Mesenchymal stem cell (in vitro differentiated cells and primary cell): ENCODE measurements at regions not wholly inside any gene's neighbourhood (a gene's known extent, or its start where the extent isn't known, plus 50 kb on each side); places are given as distances from the start of the nearest gene placed in this dataset.

Experiments
- DNase-seq: peaks from one replicate; pipeline ENCODE4 v3.0.0-alpha.2; 2013
- H2AFZ ChIP-seq: one replicate; pipeline ENCODE4 v1.6.1; 2013; ENCODE audit warnings: low read depth, mild to moderate bottlenecking, control low read depth, inconsistent platforms, low read length, moderate library complexity
- H2AK5ac ChIP-seq: 2 replicates; pipeline ENCODE4 v1.6.1; 2013; ENCODE audit warnings: low read length, moderate library complexity, mild to moderate bottlenecking, inconsistent platforms; ENCODE audit not compliant: severe bottlenecking
- H2BK120ac ChIP-seq: one replicate; pipeline ENCODE4 v1.6.1; 2013; ENCODE audit warnings: low read depth, mild to moderate bottlenecking, inconsistent platforms, low read length, moderate library complexity
- H2BK12ac ChIP-seq, 2 experiments: one replicate each; pipeline ENCODE4 v1.6.1; 2013; ENCODE audit warnings: inconsistent platforms in 2 of 2, low read length in 2 of 2, mild to moderate bottlenecking in 2 of 2, moderate library complexity in 2 of 2, control low read depth in 1 of 2
- H2BK15ac ChIP-seq: one replicate; pipeline ENCODE4 v1.6.1; 2013; ENCODE audit warnings: mild to moderate bottlenecking, low read depth, inconsistent platforms; ENCODE audit not compliant: poor library complexity, severe bottlenecking
- H2BK5ac ChIP-seq: 2 replicates; pipeline ENCODE4 v1.6.1; 2013; ENCODE audit warnings: low read depth, mild to moderate bottlenecking, low read length, control low read depth, inconsistent platforms; ENCODE audit not compliant: poor library complexity, severe bottlenecking
- H3K14ac ChIP-seq, 2 experiments: one replicate each; pipeline ENCODE4 v1.6.1; 2013; ENCODE audit warnings: inconsistent platforms in 2 of 2, low read length in 2 of 2, control low read depth in 1 of 2, mild to moderate bottlenecking in 1 of 2, moderate library complexity in 1 of 2
- H3K18ac ChIP-seq, 2 experiments: one replicate each; pipeline ENCODE4 v1.6.1; 2013; ENCODE audit warnings: inconsistent platforms in 2 of 2, low read length in 2 of 2, control low read depth in 1 of 2, low read depth in 1 of 2, mild to moderate bottlenecking in 1 of 2
- H3K23ac ChIP-seq, 2 experiments: one replicate each; pipeline ENCODE4 v1.6.1; 2013; ENCODE audit warnings: inconsistent platforms in 2 of 2, low read length in 2 of 2, mild to moderate bottlenecking in 2 of 2, moderate library complexity in 2 of 2, control low read depth in 1 of 2
- H3K27ac ChIP-seq: 2 replicates; pipeline ENCODE4 v1.5.1; 2013; ENCODE audit warnings: mild to moderate bottlenecking, moderate library complexity, low read length, control low read depth, inconsistent platforms; ENCODE audit not compliant: poor library complexity, severe bottlenecking
- H3K27me3 ChIP-seq, 2 experiments: 2 replicates each; pipeline versions ENCODE4 v1.6.1 to v1.7.0; 2013; ENCODE audit warnings: low read length in 2 of 2, mild to moderate bottlenecking in 2 of 2, moderate library complexity in 2 of 2, control low read depth in 1 of 2, inconsistent platforms in 1 of 2; ENCODE audit not compliant: control insufficient read depth in 1 of 2, insufficient read depth in 1 of 2
- H3K36me3 ChIP-seq, 2 experiments: 2 replicates each; pipeline versions ENCODE4 v1.6.1 to v1.7.0; 2013; ENCODE audit warnings: low read length in 2 of 2, control low read depth in 1 of 2, inconsistent platforms in 1 of 2, low read depth in 1 of 2, mild to moderate bottlenecking in 1 of 2; ENCODE audit not compliant: insufficient read depth in 2 of 2, control insufficient read depth in 1 of 2
- H3K4ac ChIP-seq, 2 experiments: one replicate each; pipeline ENCODE4 v1.6.1; 2013; ENCODE audit warnings: inconsistent platforms in 2 of 2, low read length in 2 of 2, mild to moderate bottlenecking in 2 of 2, moderate library complexity in 2 of 2, control low read depth in 1 of 2, low read depth in 1 of 2
- H3K4me1 ChIP-seq: 2 replicates; pipeline ENCODE4 v1.6.1; 2013; ENCODE audit warnings: low read depth, low read length, control low read depth; ENCODE audit not compliant: control insufficient read depth, insufficient read depth
- H3K4me2 ChIP-seq: 2 replicates; pipeline ENCODE4 v1.6.1; 2013; ENCODE audit warnings: low read length, mild to moderate bottlenecking, inconsistent platforms; ENCODE audit not compliant: poor library complexity, severe bottlenecking
- H3K4me3 ChIP-seq, 2 experiments: 2 replicates each; pipeline versions ENCODE4 v1.5.1 to v1.7.0; 2013; ENCODE audit warnings: low read length in 2 of 2, mild to moderate bottlenecking in 2 of 2, control low read depth in 1 of 2, low read depth in 1 of 2; ENCODE audit not compliant: insufficient read depth in 1 of 2
- H3K79me1 ChIP-seq: replicated peaks from 2 replicates; pipeline ENCODE4 v1.6.1; 2013; ENCODE audit warnings: mild to moderate bottlenecking, control low read depth, low read length, inconsistent platforms; ENCODE audit not compliant: poor library complexity, severe bottlenecking
- H3K9ac ChIP-seq: 2 replicates; pipeline ENCODE4 v1.7.0; 2013; ENCODE audit warnings: mild to moderate bottlenecking, low read length, moderate library complexity
- H3K9me3 ChIP-seq: 2 replicates; pipeline ENCODE4 v1.7.0; 2013; ENCODE audit warnings: mild to moderate bottlenecking, low read length; ENCODE audit not compliant: control insufficient read depth
- H4K8ac ChIP-seq: one replicate; pipeline ENCODE4 v1.6.1; 2013; ENCODE audit warnings: inconsistent platforms, mild to moderate bottlenecking, low read length, moderate library complexity
- H4K91ac ChIP-seq: one replicate; pipeline ENCODE4 v1.6.1; 2013; ENCODE audit warnings: mild to moderate bottlenecking, low read length, inconsistent platforms
- WGBS: methylation state at CpG from one replicate; pipeline ENCODE4 v1.1.7; 2013; ENCODE audit warnings: mixed read lengths; 5-methylcytosine and 5-hydroxymethylcytosine counted together

GRCh38 chr5:2829239-2829638 is 77.8 kb upstream of the IRX2 start:
- DNase-seq: no peak
- no peak overlapping the region for H4K8ac ChIP-seq
- H3K4me2 ChIP-seq: no peak overlapping the region
- H3K14ac ChIP-seq: no peak overlapping the region
- H3K4me1 ChIP-seq: no peaks in the 10 kb centered on the region
- no peak overlapping the region for H3K23ac ChIP-seq
- no peak overlapping the region for H2BK5ac ChIP-seq
- H2BK12ac ChIP-seq: no peak overlapping the region
- H2AK5ac ChIP-seq: no peak overlapping the region
- H3K9me3 ChIP-seq: no peaks in the 10 kb centered on the region
- WGBS: 51% methylated on average over 4 of the region's 4 CpGs
- no peak overlapping the region for H3K18ac ChIP-seq
- no peak overlapping the region for H3K4ac ChIP-seq
- H3K9ac ChIP-seq: no peak overlapping the region
- H2BK120ac ChIP-seq: no peak overlapping the region
- H4K91ac ChIP-seq: no peak overlapping the region
- H3K4me3 ChIP-seq: no peak overlapping the region
- H3K36me3 ChIP-seq: no peaks in the 10 kb centered on the region
- H2AFZ ChIP-seq: no peak overlapping the region
- H3K27ac ChIP-seq: no peak overlapping the region
- peaks cover 0 to 4% of the 10 kb centered on the region in 2 experiments for H3K27me3 ChIP-seq
- no peak overlapping the region for H2BK15ac ChIP-seq
- H3K79me1 ChIP-seq: no peaks in the 10 kb centered on the region

- H3K9me3 ChIP-seq: no peaks in the 10 kb centered on the region
- H3K4me2 ChIP-seq: no peak overlapping the region
- H3K27ac ChIP-seq: no peak overlapping the region
- H3K79me1 ChIP-seq: no peaks in the 10 kb centered on the region
- H2BK120ac ChIP-seq: no peak overlapping the region
- no peak for DNase-seq
- H3K18ac ChIP-seq: no peak overlapping the region
- no peaks in the 10 kb centered on the region for H3K27me3 ChIP-seq
- no peak overlapping the region for H2BK15ac ChIP-seq
- H4K8ac ChIP-seq: no peak overlapping the region
- H3K36me3 ChIP-seq: no peaks in the 10 kb centered on the region
- WGBS: 74% methylated on average over 7 of the region's 7 CpGs
- H3K4me3 ChIP-seq: no peak overlapping the region
- no peak overlapping the region for H3K4ac ChIP-seq
- no peak overlapping the region for H2AFZ ChIP-seq
- H3K4me1 ChIP-seq: no peaks in the 10 kb centered on the region
- H3K14ac ChIP-seq: no peak overlapping the region
- H2BK12ac ChIP-seq: no peak overlapping the region
- H3K9ac ChIP-seq: no peak overlapping the region
- H4K91ac ChIP-seq: no peak overlapping the region
- no peak overlapping the region for H2AK5ac ChIP-seq
- H2BK5ac ChIP-seq: no peak overlapping the region
- H3K23ac ChIP-seq: no peak overlapping the region
These were observed 67.5 kb upstream of the IRX2 start for GRCh38 chr5:2818936-2819335.

GRCh38 chr5:2817031-2817603 is 65.6 kb upstream of the IRX2 start:
- H2AFZ ChIP-seq: no peak overlapping the region
- H3K4ac ChIP-seq: no peak overlapping the region
- no peaks in the 10 kb centered on the region for H3K27me3 ChIP-seq
- H3K79me1 ChIP-seq: no peaks in the 10 kb centered on the region
- no peak overlapping the region for H3K4me3 ChIP-seq
- no peak for DNase-seq
- no peak overlapping the region for H2AK5ac ChIP-seq
- no peak overlapping the region for H2BK15ac ChIP-seq
- WGBS: 62% methylated on average over 4 of the region's 5 CpGs
- H4K91ac ChIP-seq: no peak overlapping the region
- no peak overlapping the region for H3K4me2 ChIP-seq
- H3K9me3 ChIP-seq: no peaks in the 10 kb centered on the region
- H3K27ac ChIP-seq: no peak overlapping the region
- H3K36me3 ChIP-seq: no peaks in the 10 kb centered on the region
- H2BK12ac ChIP-seq: no peak overlapping the region
- no peak overlapping the region for H3K18ac ChIP-seq
- H2BK120ac ChIP-seq: no peak overlapping the region
- H3K4me1 ChIP-seq: no peaks in the 10 kb centered on the region
- no peak overlapping the region for H3K23ac ChIP-seq
- H2BK5ac ChIP-seq: no peak overlapping the region
- H3K9ac ChIP-seq: no peak overlapping the region
- H4K8ac ChIP-seq: no peak overlapping the region
- H3K14ac ChIP-seq: no peak overlapping the region

- Histone ChIP-seq H3K4me2 (no peak overlapping the region), H3K4ac (no peak overlapping the region), H2BK12ac (no peak overlapping the region), H3K9ac (no peak overlapping the region), H2AFZ (no peak overlapping the region), H4K8ac (no peak overlapping the region), H3K27me3 (no peaks in the 10 kb centered on the region), H3K4me3 (no peak overlapping the region), H3K27ac (no peak overlapping the region), H2BK5ac (no peak overlapping the region), H4K91ac (no peak overlapping the region), H3K4me1 (no peaks in the 10 kb centered on the region), H3K14ac (no peak overlapping the region), H3K9me3 (no peaks in the 10 kb centered on the region), H3K23ac (no peak overlapping the region), H3K79me1 (no peaks in the 10 kb centered on the region), H2BK15ac (no peak overlapping the region), H2BK120ac (no peak overlapping the region), H3K18ac (no peak overlapping the region), H2AK5ac (no peak overlapping the region), H3K36me3 (no peaks in the 10 kb centered on the region)
- 70% methylated on average over 6 of the region's 9 CpGs for WGBS
- no peak for DNase-seq
These were observed 62.2 kb upstream of the IRX2 start for GRCh38 chr5:2813678-2814077.
